CD14-positive monocyte (primary cell): ENCODE measurements at regions not wholly inside any gene's neighbourhood (a gene's known extent, or its start where the extent isn't known, plus 50 kb on each side); places are given as distances from the start of the nearest gene placed in this dataset.

Source experiments
- DNase-seq, 3 donors: peaks; one replicate each; pipeline ENCODE4 v3.0.0-alpha.2; 2011 to 2022
- H2AFZ ChIP-seq: 2 replicates; pipeline ENCODE4 v1.6.0; 2012; ENCODE audit warnings: mild to moderate bottlenecking, low read depth, low read length, inconsistent platforms; ENCODE audit not compliant: insufficient read depth, poor library complexity, severe bottlenecking
- H3K27ac ChIP-seq, 2 donors: 1 replicate in 1 of 2; 2 replicates in 1 of 2; pipeline ENCODE4 v1.5.1; 2012 to 2013; ENCODE audit warnings: low read length in 2 of 2, control low read depth in 1 of 2, inconsistent platforms in 1 of 2, low read depth in 1 of 2, mild to moderate bottlenecking in 1 of 2
- H3K27me3 ChIP-seq, 2 donors: one replicate each; pipeline versions ENCODE4 v1.6.0 to v1.6.1; 2011 to 2013; ENCODE audit warnings: low read length in 2 of 2; ENCODE audit not compliant: control insufficient read depth in 2 of 2, insufficient read depth in 2 of 2
- H3K36me3 ChIP-seq, 2 donors: replicated peaks in 1 of 2; 1 replicate in 1 of 2; 2 replicates in 1 of 2; pipeline versions ENCODE4 v1.5.1 to v1.6.1; 2012 to 2013; ENCODE audit warnings: low read length in 2 of 2, control low read depth in 1 of 2, inconsistent platforms in 1 of 2, mild to moderate bottlenecking in 1 of 2; ENCODE audit not compliant: insufficient read depth in 2 of 2, control insufficient read depth in 1 of 2
- H3K4me1 ChIP-seq, 2 donors: 1 replicate in 1 of 2; 2 replicates in 1 of 2; pipeline versions ENCODE4 v1.5.1 to v1.6.1; 2012 to 2013; ENCODE audit warnings: low read length in 2 of 2, control low read depth in 1 of 2, inconsistent platforms in 1 of 2, mild to moderate bottlenecking in 1 of 2, moderate library complexity in 1 of 2; ENCODE audit not compliant: insufficient read depth in 2 of 2, control insufficient read depth in 1 of 2
- H3K4me2 ChIP-seq: replicated peaks from 2 replicates; pipeline ENCODE3; 2012; ENCODE audit warnings: low read length, moderate library complexity, mild to moderate bottlenecking; ENCODE audit not compliant: poor library complexity, severe bottlenecking; ENCODE audit errors: extremely low read depth
- H3K4me3 ChIP-seq, 3 experiments: fragments of 200-600 bp in 1 of 3; sonication (generic) in 1 of 3; replicated peaks in 1 of 3; 1 replicate in 2 of 3; 2 replicates in 1 of 3; pipeline ENCODE4 v1.5.1; 2011 to 2013; ENCODE audit warnings: low read length in 3 of 3, mild to moderate bottlenecking in 3 of 3, control low read depth in 2 of 3, low read depth in 2 of 3, inconsistent platforms in 1 of 3, moderate library complexity in 1 of 3
- H3K79me2 ChIP-seq: 2 replicates; pipeline ENCODE4 v1.6.0; 2012; ENCODE audit warnings: mild to moderate bottlenecking, control low read depth, inconsistent platforms, low read length, moderate library complexity; ENCODE audit not compliant: insufficient read depth
- H3K9ac ChIP-seq: 2 replicates; pipeline ENCODE4 v1.6.0; 2017; ENCODE audit warnings: low read length, mild to moderate bottlenecking; ENCODE audit not compliant: insufficient read depth, poor library complexity, severe bottlenecking
- H3K9me3 ChIP-seq, 2 donors: replicated peaks in 1 of 2; 1 replicate in 1 of 2; 2 replicates in 1 of 2; pipeline versions ENCODE4 v1.5.1 to v1.6.1; 2012 to 2013; ENCODE audit warnings: low read length in 2 of 2, control low read depth in 1 of 2; ENCODE audit not compliant: control insufficient read depth in 1 of 2, insufficient read depth in 1 of 2
- H4K20me1 ChIP-seq: 2 replicates; pipeline ENCODE4 v1.6.0; 2012; ENCODE audit warnings: mild to moderate bottlenecking, low read length, control low read depth, moderate library complexity; ENCODE audit not compliant: insufficient read depth
- H3K27ac Mint-ChIP-seq, 7 donors: one replicate each; pipeline ENCODE4 v1.8.0; 2020; ENCODE audit warnings: mild to moderate bottlenecking in 7 of 7, mixed read lengths in 7 of 7, moderate library complexity in 6 of 7, inconsistent platforms in 2 of 7
- H3K27me3 Mint-ChIP-seq, 3 donors: one replicate each; pipeline ENCODE4 v1.8.0; 2021 to 2022; ENCODE audit warnings: low read depth in 3 of 3, mild to moderate bottlenecking in 3 of 3, mixed read lengths in 3 of 3, moderate library complexity in 3 of 3, inconsistent platforms in 1 of 3
- H3K36me3 Mint-ChIP-seq, 2 donors: one replicate each; pipeline ENCODE4 v1.8.0; 2020; ENCODE audit warnings: mixed read lengths in 2 of 2, inconsistent platforms in 1 of 2, mild to moderate bottlenecking in 1 of 2
- H3K4me1 Mint-ChIP-seq: one replicate; pipeline ENCODE4 v1.8.0; 2020; ENCODE audit warnings: mild to moderate bottlenecking, mixed read lengths
- H3K4me3 Mint-ChIP-seq, 2 donors: one replicate each; pipeline ENCODE4 v1.8.0; 2020; ENCODE audit warnings: mild to moderate bottlenecking in 2 of 2, mixed read lengths in 2 of 2, moderate library complexity in 1 of 2
- H3K9me3 Mint-ChIP-seq, 7 donors: one replicate each; pipeline ENCODE4 v1.8.0; 2020 to 2022; ENCODE audit warnings: mixed read lengths in 7 of 7, mild to moderate bottlenecking in 6 of 7, moderate library complexity in 6 of 7, inconsistent platforms in 2 of 7
- CTCF ChIP-seq: fragments of 200-600 bp; IDR thresholded peaks from one replicate; pipeline ENCODE4 v1.8.0; 2022; ENCODE audit warnings: antibody characterized with exemption, mild to moderate bottlenecking
- WGBS: methylation state at CpG from one replicate; pipeline ENCODE4 v1.1.5; 2013; ENCODE audit warnings: missing lambda C conversion rate; ENCODE audit not compliant: insufficient coverage; 5-methylcytosine and 5-hydroxymethylcytosine counted together
- intact Hi-C, 2 donors: fragments of 100-400 bp; cut with micrococcal nuclease; formaldehyde crosslinking; loops; one replicate each; pipeline versions ENCODE4 v1.15.0 to v1.15.1; 2023

- no peaks in the 10 kb centered on the region for H4K20me1 ChIP-seq
- no peak overlapping the region for H3K4me3 ChIP-seq
- no peaks in the 10 kb centered on the region for H3K4me1 ChIP-seq
- intact Hi-C loops: no loop called here
- no peak overlapping the region for H2AFZ ChIP-seq
- Mint-ChIP-seq H3K4me1 (no peaks in the 10 kb centered on the region), H3K27me3 (peaks cover 0 to 4% (median 1%) of the 10 kb centered on the region in 3 donors), H3K36me3 (no peaks in the 10 kb centered on the region), H3K9me3 (peaks cover 0 to 6% (median 4%) of the 10 kb centered on the region in 7 donors), H3K4me3 (no peak overlapping the region), H3K27ac (no peak overlapping the region)
- no peak overlapping the region for H3K27ac ChIP-seq
- no peak for TF ChIP-seq CTCF
- H3K9me3 ChIP-seq: no peaks in the 10 kb centered on the region
- no CpG with 5 or more reads among the region's 3 CpGs for WGBS
- no peaks in the 10 kb centered on the region for H3K79me2 ChIP-seq
- H3K9ac ChIP-seq: no peak overlapping the region
- H3K36me3 ChIP-seq: no peaks in the 10 kb centered on the region
- no peaks in the 10 kb centered on the region for H3K27me3 ChIP-seq
- H3K4me2 ChIP-seq: no peak overlapping the region
- DNase-seq: no peak
These were observed 134.2 kb downstream of the GDAP2 start for GRCh38 chr1:117795190-117795589.

GRCh38 chr1:117795792-117796191 lies 133.6 kb downstream of the GDAP2 start:
- Histone ChIP-seq H3K9me3 (no peaks in the 10 kb centered on the region), H3K27me3 (no peaks in the 10 kb centered on the region), H3K4me3 (no peak overlapping the region), H2AFZ (no peak overlapping the region), H4K20me1 (no peaks in the 10 kb centered on the region), H3K79me2 (no peaks in the 10 kb centered on the region), H3K36me3 (no peaks in the 10 kb centered on the region), H3K9ac (no peak overlapping the region), H3K4me2 (no peak overlapping the region), H3K27ac (no peak overlapping the region), H3K4me1 (no peaks in the 10 kb centered on the region)
- H3K4me1 Mint-ChIP-seq: no peaks in the 10 kb centered on the region
- intact Hi-C loops: no loop called here
- no peaks in the 10 kb centered on the region for H3K36me3 Mint-ChIP-seq
- H3K4me3 Mint-ChIP-seq: no peak overlapping the region
- no peak for TF ChIP-seq CTCF
- peaks cover 0 to 4% (median 1%) of the 10 kb centered on the region in 3 donors for H3K27me3 Mint-ChIP-seq
- 94% methylated on average over 3 of the region's 5 CpGs for WGBS
- no peak for DNase-seq
- no peak overlapping the region for H3K27ac Mint-ChIP-seq
- peaks cover 0 to 9% (median 4%) of the 10 kb centered on the region in 7 donors for H3K9me3 Mint-ChIP-seq
